Effector memory CD4-positive, alpha-beta T cell (primary cell): ENCODE measurements at regions not wholly inside any gene's neighbourhood (a gene's known extent, or its start where the extent isn't known, plus 50 kb on each side); places are given as distances from the start of the nearest gene placed in this dataset.
"Not testable (repeated sequence)": the region's sequence is repeated elsewhere in the genome, so short reads cannot be mapped to it uniquely, and the experiment has no call there.

Experiments
- DNase-seq, 3 donors: peaks; one replicate each; pipeline ENCODE4 v3.0.0-alpha.2; 2020
- H3K27ac ChIP-seq: 2 replicates; pipeline ENCODE4 v1.7.0; 2013; ENCODE audit warnings: mild to moderate bottlenecking, low read length, moderate library complexity; ENCODE audit not compliant: insufficient read depth, poor library complexity, severe bottlenecking
- H3K27me3 ChIP-seq: replicated peaks from 2 replicates; pipeline ENCODE4 v1.7.0; 2013; ENCODE audit warnings: mild to moderate bottlenecking, low read length; ENCODE audit not compliant: insufficient read depth, control insufficient read depth, poor library complexity, severe bottlenecking
- H3K36me3 ChIP-seq: 2 replicates; pipeline ENCODE4 v1.7.0; 2013; ENCODE audit warnings: mild to moderate bottlenecking, low read length, moderate library complexity; ENCODE audit not compliant: control insufficient read depth, insufficient read depth
- H3K4me1 ChIP-seq: 2 replicates; pipeline ENCODE4 v1.7.0; 2013; ENCODE audit warnings: low read length, mild to moderate bottlenecking; ENCODE audit not compliant: control insufficient read depth, insufficient read depth, poor library complexity, severe bottlenecking
- H3K4me3 ChIP-seq: 2 replicates; pipeline ENCODE4 v1.7.0; 2013; ENCODE audit warnings: low read length, low read depth, mild to moderate bottlenecking; ENCODE audit not compliant: insufficient read depth, poor library complexity, severe bottlenecking
- H3K9me3 ChIP-seq: 2 replicates; pipeline ENCODE4 v1.7.0; 2013; ENCODE audit warnings: mild to moderate bottlenecking, low read length, moderate library complexity; ENCODE audit not compliant: control insufficient read depth

- not testable (repeated sequence) for H3K4me1 ChIP-seq, H3K36me3 ChIP-seq, H3K27ac ChIP-seq, DNase-seq, H3K4me3 ChIP-seq, H3K9me3 ChIP-seq, H3K27me3 ChIP-seq
Measured at GRCh38 chr4:49213250-49213649, 227.2 kb downstream of the CWH43 start.

GRCh38 chr4:49213750-49214149 lies 227.7 kb downstream of the CWH43 start:
- not testable (repeated sequence) for H3K36me3 ChIP-seq, H3K4me3 ChIP-seq, DNase-seq, H3K4me1 ChIP-seq, H3K27ac ChIP-seq, H3K27me3 ChIP-seq, H3K9me3 ChIP-seq

GRCh38 chr4:49214453-49215081 lies 228.5 kb downstream of the CWH43 start:
- H3K9me3 ChIP-seq, H3K4me3 ChIP-seq, H3K4me1 ChIP-seq, H3K27ac ChIP-seq, H3K27me3 ChIP-seq, H3K36me3 ChIP-seq, DNase-seq: not testable (repeated sequence)

- H3K36me3 ChIP-seq, H3K27ac ChIP-seq, H3K27me3 ChIP-seq, DNase-seq, H3K9me3 ChIP-seq, H3K4me3 ChIP-seq, H3K4me1 ChIP-seq: not testable (repeated sequence)
Measured at GRCh38 chr4:49215082-49215479, 229.0 kb downstream of the CWH43 start.

GRCh38 chr4:49216606-49217005 lies 230.5 kb downstream of the CWH43 start:
- H3K27ac ChIP-seq, DNase-seq, H3K4me3 ChIP-seq, H3K36me3 ChIP-seq, H3K4me1 ChIP-seq, H3K27me3 ChIP-seq, H3K9me3 ChIP-seq: not testable (repeated sequence)

- no peak overlapping the region for H3K4me3 ChIP-seq
- H3K27me3 ChIP-seq = no peaks in the 10 kb centered on the region
- no peak overlapping the region for H3K27ac ChIP-seq
- DNase-seq = no peak
- H3K9me3 ChIP-seq = no peaks in the 10 kb centered on the region
- H3K36me3 ChIP-seq = no peaks in the 10 kb centered on the region
- H3K4me1 ChIP-seq = no peaks in the 10 kb centered on the region
Measured at GRCh38 chr4:49217492-49217891, 231.4 kb downstream of the CWH43 start.

DNA sequence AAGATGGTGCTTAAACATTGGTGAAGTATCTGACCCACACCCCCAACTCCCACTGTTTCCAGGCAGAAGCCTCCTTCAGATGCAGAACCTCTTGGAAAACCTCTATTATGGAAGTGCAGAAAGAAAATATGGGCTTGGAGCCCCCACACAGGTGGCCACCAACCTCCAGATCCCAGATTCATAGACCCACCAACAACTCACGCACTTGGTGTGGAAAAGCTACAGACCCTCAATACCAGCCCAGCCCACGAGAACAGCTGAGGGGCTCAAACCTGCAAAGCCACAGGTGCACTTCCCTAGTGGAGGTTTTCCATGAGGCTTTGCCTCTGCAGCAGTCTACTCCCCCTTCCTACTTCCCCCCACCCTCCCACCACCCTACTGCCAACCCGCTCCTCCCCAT lies 232.0 kb downstream of the CWH43 start:
- not testable (repeated sequence) for H3K4me1 ChIP-seq, H3K27me3 ChIP-seq, H3K9me3 ChIP-seq, DNase-seq, H3K27ac ChIP-seq, H3K4me3 ChIP-seq, H3K36me3 ChIP-seq

- H3K4me1 ChIP-seq, H3K36me3 ChIP-seq, H3K4me3 ChIP-seq, H3K27me3 ChIP-seq, H3K9me3 ChIP-seq, DNase-seq, H3K27ac ChIP-seq: not testable (repeated sequence)
Measured at GRCh38 chr4:49218931-49219330, 232.9 kb downstream of the CWH43 start.

- H3K27ac ChIP-seq, H3K9me3 ChIP-seq, H3K4me1 ChIP-seq, H3K27me3 ChIP-seq, DNase-seq, H3K4me3 ChIP-seq, H3K36me3 ChIP-seq: not testable (repeated sequence)
Measured at GRCh38 chr4:49219489-49220225, 233.6 kb downstream of the CWH43 start.

DNA sequence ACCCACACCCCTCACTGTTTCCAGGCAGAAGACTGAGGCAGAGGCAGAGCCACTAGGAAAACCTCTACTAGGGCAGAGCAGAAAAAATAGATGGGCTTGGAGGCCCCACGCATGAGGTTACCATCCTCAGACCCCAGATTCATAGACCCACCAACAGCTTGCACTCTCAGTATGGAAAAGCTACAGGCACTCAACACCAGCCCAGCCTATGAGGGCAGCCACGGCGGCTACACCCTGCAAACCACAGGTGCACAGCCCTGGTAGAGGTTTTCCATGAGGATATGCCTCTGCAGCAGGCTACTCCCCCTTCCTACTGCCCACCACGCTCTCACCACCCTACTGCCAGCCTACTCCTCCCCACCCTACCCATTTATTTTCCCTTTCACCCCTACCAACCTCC lies 235.1 kb downstream of the CWH43 start:
- Histone ChIP-seq H3K9me3 (no peaks in the 10 kb centered on the region), H3K4me3 (no peak overlapping the region), H3K27ac (no peak overlapping the region), H3K27me3 (no peaks in the 10 kb centered on the region), H3K36me3 (no peaks in the 10 kb centered on the region), H3K4me1 (no peaks in the 10 kb centered on the region)
- DNase-seq = no peak
